HFF-Myc (cell line): ENCODE measurements at regions not wholly inside any gene's neighbourhood (a gene's known extent, or its start where the extent isn't known, plus 50 kb on each side); places are given as distances from the start of the nearest gene placed in this dataset.

ENCODE experiments used
- DNase-seq: peaks from one replicate; pipeline ENCODE4 v3.0.0-alpha.2; 2011; ENCODE audit warnings: low read depth; ENCODE audit errors: extremely low read depth
- H3K4me3 ChIP-seq: replicated peaks from 2 replicates; pipeline ENCODE4 v1.5.1; 2011; ENCODE audit warnings: low read depth, mild to moderate bottlenecking, control low read depth, low read length
- TF ChIP-seq, protein P1 (sequence below): IDR thresholded peaks from 2 replicates; pipeline ENCODE4 v1.5.1; 2012; ENCODE audit warnings: mild to moderate bottlenecking, low read depth, low read length, control low read depth; ENCODE audit errors: missing control alignments

DNA sequence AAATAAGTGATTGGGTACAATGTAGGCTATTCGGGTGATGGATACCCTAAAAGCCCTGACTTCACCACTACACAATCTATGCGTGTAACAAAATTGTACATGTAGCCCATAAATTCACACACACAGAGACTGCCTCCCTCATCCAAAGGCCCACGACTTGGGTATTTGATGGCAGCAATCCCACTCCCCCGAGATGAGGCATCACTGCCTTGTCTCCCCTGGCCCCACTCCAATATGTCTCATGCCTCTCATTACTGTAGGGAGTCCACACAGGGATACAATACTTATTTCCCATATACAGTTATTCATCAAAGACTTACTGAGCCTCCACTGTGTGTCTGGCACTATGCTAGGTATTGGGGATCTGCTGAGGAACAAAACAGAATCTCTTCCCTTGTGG is 192.6 kb downstream of the CBLN1 start:
- TF ChIP-seq, protein P1, sequence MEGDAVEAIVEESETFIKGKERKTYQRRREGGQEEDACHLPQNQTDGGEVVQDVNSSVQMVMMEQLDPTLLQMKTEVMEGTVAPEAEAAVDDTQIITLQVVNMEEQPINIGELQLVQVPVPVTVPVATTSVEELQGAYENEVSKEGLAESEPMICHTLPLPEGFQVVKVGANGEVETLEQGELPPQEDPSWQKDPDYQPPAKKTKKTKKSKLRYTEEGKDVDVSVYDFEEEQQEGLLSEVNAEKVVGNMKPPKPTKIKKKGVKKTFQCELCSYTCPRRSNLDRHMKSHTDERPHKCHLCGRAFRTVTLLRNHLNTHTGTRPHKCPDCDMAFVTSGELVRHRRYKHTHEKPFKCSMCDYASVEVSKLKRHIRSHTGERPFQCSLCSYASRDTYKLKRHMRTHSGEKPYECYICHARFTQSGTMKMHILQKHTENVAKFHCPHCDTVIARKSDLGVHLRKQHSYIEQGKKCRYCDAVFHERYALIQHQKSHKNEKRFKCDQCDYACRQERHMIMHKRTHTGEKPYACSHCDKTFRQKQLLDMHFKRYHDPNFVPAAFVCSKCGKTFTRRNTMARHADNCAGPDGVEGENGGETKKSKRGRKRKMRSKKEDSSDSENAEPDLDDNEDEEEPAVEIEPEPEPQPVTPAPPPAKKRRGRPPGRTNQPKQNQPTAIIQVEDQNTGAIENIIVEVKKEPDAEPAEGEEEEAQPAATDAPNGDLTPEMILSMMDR = no peak
- H3K4me3 ChIP-seq = no peak overlapping the region
- DNase-seq = no peak

DNA sequence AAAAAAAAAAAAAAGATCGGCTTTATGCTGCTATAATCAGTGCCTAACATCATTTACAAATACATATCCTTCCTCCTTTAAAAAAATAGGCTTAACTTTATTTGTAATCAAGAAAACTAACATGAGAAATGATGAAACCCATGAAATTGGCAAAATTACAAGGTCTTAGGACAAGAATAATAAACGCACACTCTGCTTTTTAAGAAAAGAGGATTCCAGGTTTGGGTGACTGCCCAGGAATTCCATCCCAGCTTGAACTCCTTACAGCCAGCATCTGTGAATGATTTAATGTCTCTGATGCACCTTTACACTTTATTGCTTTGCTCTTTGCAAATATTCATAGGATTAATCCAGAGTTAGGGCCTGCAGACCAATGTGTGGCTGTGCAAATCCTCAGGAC is 196.0 kb downstream of the CBLN1 start:
- no peak overlapping the region for H3K4me3 ChIP-seq
- DNase-seq = peak; percentile 22
- TF ChIP-seq, protein P1 = no peak

DNA sequence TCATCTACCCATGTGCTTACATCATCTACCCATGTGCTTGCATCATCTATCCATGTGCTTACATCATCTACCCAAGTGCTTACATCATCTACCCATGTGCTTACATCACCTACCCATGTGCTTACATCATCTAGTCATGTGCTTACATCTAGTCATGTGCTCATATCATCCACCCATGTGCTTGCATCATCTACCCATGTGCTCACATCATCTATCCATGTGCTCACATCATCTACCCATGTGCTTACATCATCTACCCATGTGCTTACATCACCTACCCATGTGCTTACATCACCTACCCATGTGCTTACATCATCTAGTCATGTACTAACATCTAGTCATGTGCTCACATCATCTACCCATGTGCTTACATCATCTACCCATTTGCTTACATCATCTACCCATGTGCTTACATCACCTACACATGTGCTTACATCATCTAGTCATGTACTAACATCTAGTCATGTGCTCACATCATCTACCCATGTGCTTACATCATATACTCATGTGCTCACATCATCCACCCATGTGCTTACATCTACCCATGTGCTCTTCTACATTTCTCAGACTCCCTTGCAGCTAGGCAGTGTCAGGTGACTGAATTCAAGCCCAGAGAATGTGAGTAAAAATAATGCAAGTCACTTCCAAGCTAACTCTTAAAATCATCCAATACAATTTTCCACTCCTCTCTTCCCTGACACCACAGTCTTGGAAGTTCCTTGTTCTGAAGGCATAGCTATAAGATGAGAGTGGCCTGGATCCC is 196.8 kb downstream of the CBLN1 start:
- no peak overlapping the region for H3K4me3 ChIP-seq
- DNase-seq = no peak
- TF ChIP-seq, protein P1 = no peak

DNA sequence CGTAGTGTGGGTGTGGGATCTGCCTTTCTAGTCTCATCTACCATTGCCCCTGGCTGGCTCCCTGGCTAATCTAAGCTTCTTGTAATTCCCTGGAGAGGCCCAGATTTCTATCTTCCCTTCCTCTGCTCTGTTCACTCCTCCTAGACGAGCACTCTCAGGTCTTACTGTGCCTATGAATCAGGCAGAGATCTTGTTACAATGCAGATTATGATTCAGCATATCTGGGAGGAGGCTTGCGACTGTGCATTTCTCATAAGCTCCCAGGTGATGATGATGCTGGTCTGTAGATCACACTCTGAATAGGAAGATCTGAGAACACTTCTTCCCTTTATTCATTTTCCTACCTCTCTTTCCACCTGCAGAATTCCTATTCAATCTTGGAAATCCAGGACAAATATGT is 200.1 kb downstream of the CBLN1 start:
- no peak for DNase-seq
- TF ChIP-seq, protein P1 = no peak
- no peak overlapping the region for H3K4me3 ChIP-seq

DNA sequence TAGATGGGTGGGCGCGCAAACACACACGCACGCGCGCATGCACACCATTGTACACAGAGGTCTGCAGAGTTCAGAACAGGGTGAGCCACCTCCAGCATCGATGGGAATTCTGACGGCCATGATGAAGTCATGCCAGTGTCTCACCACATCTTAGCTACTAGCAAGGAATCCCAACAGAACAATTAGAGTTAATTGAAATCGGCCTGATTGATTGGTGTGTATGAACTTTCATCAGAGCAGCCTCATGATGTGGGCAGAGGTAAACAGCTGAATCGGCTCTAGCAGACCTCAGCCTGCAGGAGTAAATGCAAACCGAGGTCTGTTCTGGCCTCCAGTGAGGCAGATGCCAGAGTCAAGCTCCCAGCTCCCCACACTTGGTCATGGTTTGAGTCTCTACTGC is 200.6 kb downstream of the CBLN1 start:
- no peak overlapping the region for H3K4me3 ChIP-seq
- TF ChIP-seq, protein P1 = no peak
- no peak for DNase-seq

DNA sequence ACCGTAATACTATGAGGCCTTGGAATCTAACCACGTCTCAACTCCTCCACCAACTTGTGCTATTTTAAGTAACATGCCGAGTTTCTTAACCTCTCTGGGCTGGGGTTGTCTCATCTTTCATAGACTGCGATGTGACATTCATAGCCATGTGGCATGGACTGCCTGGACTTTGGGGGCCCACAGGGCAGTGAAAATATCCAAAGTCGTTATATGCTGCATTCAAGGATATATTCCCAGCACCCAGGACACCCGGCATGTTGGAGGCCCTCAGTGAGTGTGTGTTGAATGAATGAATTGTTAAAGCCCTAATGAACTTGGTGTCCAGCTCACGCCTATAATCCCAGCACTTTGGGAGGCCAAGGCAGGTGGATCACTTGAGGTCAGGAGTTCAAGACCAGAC is 203.1 kb downstream of the CBLN1 start:
- no peak for DNase-seq
- no peak overlapping the region for H3K4me3 ChIP-seq
- TF ChIP-seq, protein P1 = no peak

DNA sequence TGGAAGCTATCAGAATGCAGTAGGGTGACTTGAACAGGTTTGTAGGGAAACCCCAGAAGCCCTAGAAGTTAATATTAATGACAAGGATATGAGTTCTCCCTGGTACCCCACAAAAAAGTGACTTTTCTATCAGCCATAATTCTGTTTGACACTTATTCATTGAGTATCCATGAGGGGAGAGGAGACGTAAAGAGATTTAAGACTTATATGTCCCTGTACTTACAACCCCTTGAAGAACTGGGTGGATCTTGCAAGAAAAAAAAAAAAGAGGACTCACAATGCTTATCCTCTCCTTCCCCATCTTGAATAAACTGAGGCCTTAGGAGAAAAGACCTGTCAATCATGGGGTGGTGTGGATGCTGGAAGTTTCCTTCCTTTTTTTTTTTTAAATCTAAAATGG is 203.5 kb downstream of the CBLN1 start:
- DNase-seq = no peak
- TF ChIP-seq, protein P1 = no peak
- no peak overlapping the region for H3K4me3 ChIP-seq
